ENCODE measurements at regions not wholly inside any gene's neighbourhood (a gene's known extent, or its start where the extent isn't known, plus 50 kb on each side); places are given as distances from the start of the nearest gene placed in this dataset.

GRCh38 chr1:221246067-221246466 lies 366.8 kb downstream of the HLX start:
- H3K4me1 ChIP-seq (ENCODE audit: control insufficient read depth in 2 of 2, insufficient read depth in 2 of 2, low read length in 2 of 2), result no peaks in the 10 kb centered on the region
- H3K9ac ChIP-seq (ENCODE audit: low read length), result no peak overlapping the region
- H3K4me3 ChIP-seq (ENCODE audit: control extremely low read depth in 1 of 5, extremely low read depth in 1 of 5, insufficient read depth in 1 of 5, low read depth in 2 of 5, low read length in 4 of 5), result no peak overlapping the region
- ChIA-PET POLR2A (no interaction called here), CTCF (no interaction called here)
- Mint-ChIP-seq H3K4me3 (no peak overlapping the region), H3K4me1 (no peaks in the 10 kb centered on the region), H3K27me3 (peaks cover 12% of the 10 kb centered on the region), H3K27ac (no peak overlapping the region), H3K9me3 (ENCODE audit: insufficient read depth) (no peaks in the 10 kb centered on the region)
- H3K27ac ChIP-seq (ENCODE audit: low read length in 2 of 2), result no peak overlapping the region
- H3K79me2 ChIP-seq (ENCODE audit: control insufficient read depth, insufficient read depth, low read length), result no peaks in the 10 kb centered on the region
- no peak for TF ChIP-seq EZH2 (IDR thresholded peaks at IDR 0.05; ENCODE audit: borderline replicate concordance, insufficient read depth, low read depth, low read length, poor library complexity, severe bottlenecking)
- TF ChIP-seq, protein P1, sequence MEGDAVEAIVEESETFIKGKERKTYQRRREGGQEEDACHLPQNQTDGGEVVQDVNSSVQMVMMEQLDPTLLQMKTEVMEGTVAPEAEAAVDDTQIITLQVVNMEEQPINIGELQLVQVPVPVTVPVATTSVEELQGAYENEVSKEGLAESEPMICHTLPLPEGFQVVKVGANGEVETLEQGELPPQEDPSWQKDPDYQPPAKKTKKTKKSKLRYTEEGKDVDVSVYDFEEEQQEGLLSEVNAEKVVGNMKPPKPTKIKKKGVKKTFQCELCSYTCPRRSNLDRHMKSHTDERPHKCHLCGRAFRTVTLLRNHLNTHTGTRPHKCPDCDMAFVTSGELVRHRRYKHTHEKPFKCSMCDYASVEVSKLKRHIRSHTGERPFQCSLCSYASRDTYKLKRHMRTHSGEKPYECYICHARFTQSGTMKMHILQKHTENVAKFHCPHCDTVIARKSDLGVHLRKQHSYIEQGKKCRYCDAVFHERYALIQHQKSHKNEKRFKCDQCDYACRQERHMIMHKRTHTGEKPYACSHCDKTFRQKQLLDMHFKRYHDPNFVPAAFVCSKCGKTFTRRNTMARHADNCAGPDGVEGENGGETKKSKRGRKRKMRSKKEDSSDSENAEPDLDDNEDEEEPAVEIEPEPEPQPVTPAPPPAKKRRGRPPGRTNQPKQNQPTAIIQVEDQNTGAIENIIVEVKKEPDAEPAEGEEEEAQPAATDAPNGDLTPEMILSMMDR (IDR thresholded peaks at IDR 0.05), result no peak
- no peaks in the 10 kb centered on the region for H3K36me3 ChIP-seq (replicated peaks in 1 of 2; ENCODE audit: control extremely low read depth in 1 of 2, control insufficient read depth in 1 of 2, extremely low read depth in 1 of 2, insufficient read depth in 2 of 2, low read length in 1 of 2)
- H3K4me2 ChIP-seq (replicated peaks; ENCODE audit: low read depth, low read length, poor library complexity, severe bottlenecking), result no peak overlapping the region
- WGBS (ENCODE audit: insufficient coverage), result no CpG with 5 or more reads among the region's 2 CpGs
- intact Hi-C loops (cut with micrococcal nuclease), result no loop called here
- no peaks in the 10 kb centered on the region for H3K27me3 ChIP-seq (replicated peaks in 1 of 4; ENCODE audit: control extremely low read depth in 1 of 4, control insufficient read depth in 3 of 4, insufficient read depth in 4 of 4, low read length in 3 of 4)
- ATAC-seq (ENCODE audit: low read depth) (no peak), DNase-seq (no peak)
- H2AFZ ChIP-seq (ENCODE audit: insufficient read depth, low read depth, low read length, poor library complexity, severe bottlenecking), result no peak overlapping the region
- no peaks in the 10 kb centered on the region for H4K20me1 ChIP-seq (ENCODE audit: control insufficient read depth, insufficient read depth, low read length, poor library complexity, severe bottlenecking)
- no peaks in the 10 kb centered on the region for H3K9me3 ChIP-seq (ENCODE audit: control extremely low read depth in 1 of 3, control insufficient read depth in 2 of 3, insufficient read depth in 1 of 3, low read length in 2 of 3)

- H3K27me3 ChIP-seq (replicated peaks in 1 of 4; ENCODE audit: control extremely low read depth in 1 of 4, control insufficient read depth in 3 of 4, insufficient read depth in 4 of 4, low read length in 3 of 4), result no peaks in the 10 kb centered on the region
- H3K4me3 ChIP-seq (ENCODE audit: control extremely low read depth in 1 of 5, extremely low read depth in 1 of 5, insufficient read depth in 1 of 5, low read depth in 2 of 5, low read length in 4 of 5), result no peak overlapping the region
- Mint-ChIP-seq H3K4me3 (no peak overlapping the region), H3K27ac (no peak overlapping the region), H3K27me3 (peaks cover 17% of the 10 kb centered on the region), H3K9me3 (ENCODE audit: insufficient read depth) (no peaks in the 10 kb centered on the region), H3K4me1 (no peaks in the 10 kb centered on the region)
- TF ChIP-seq, protein P1 (IDR thresholded peaks at IDR 0.05), result no peak
- no peak for TF ChIP-seq EZH2 (IDR thresholded peaks at IDR 0.05; ENCODE audit: borderline replicate concordance, insufficient read depth, low read depth, low read length, poor library complexity, severe bottlenecking)
- CTCF ChIA-PET, result no interaction called here
- no peak for ATAC-seq (ENCODE audit: low read depth)
- intact Hi-C loops (cut with micrococcal nuclease), result no loop called here
- H3K4me1 ChIP-seq (ENCODE audit: control insufficient read depth in 2 of 2, insufficient read depth in 2 of 2, low read length in 2 of 2), result no peaks in the 10 kb centered on the region
- H3K9ac ChIP-seq (ENCODE audit: low read length), result no peak overlapping the region
- H2AFZ ChIP-seq (ENCODE audit: insufficient read depth, low read depth, low read length, poor library complexity, severe bottlenecking), result no peak overlapping the region
- H3K79me2 ChIP-seq (ENCODE audit: control insufficient read depth, insufficient read depth, low read length), result no peaks in the 10 kb centered on the region
- no peak for DNase-seq
- no CpG with 5 or more reads among the region's 4 CpGs for WGBS (ENCODE audit: insufficient coverage)
- H3K4me2 ChIP-seq (replicated peaks; ENCODE audit: low read depth, low read length, poor library complexity, severe bottlenecking), result no peak overlapping the region
- no peak overlapping the region for H3K27ac ChIP-seq (ENCODE audit: low read length in 2 of 2)
- H3K36me3 ChIP-seq (replicated peaks in 1 of 2; ENCODE audit: control extremely low read depth in 1 of 2, control insufficient read depth in 1 of 2, extremely low read depth in 1 of 2, insufficient read depth in 2 of 2, low read length in 1 of 2), result no peaks in the 10 kb centered on the region
- H3K9me3 ChIP-seq (ENCODE audit: control extremely low read depth in 1 of 3, control insufficient read depth in 2 of 3, insufficient read depth in 1 of 3, low read length in 2 of 3), result no peaks in the 10 kb centered on the region
- POLR2A ChIA-PET, result no interaction called here
- H4K20me1 ChIP-seq (ENCODE audit: control insufficient read depth, insufficient read depth, low read length, poor library complexity, severe bottlenecking), result no peaks in the 10 kb centered on the region
Observed at GRCh38 chr1:221246628-221247415, 367.6 kb downstream of the HLX start.

Measured in B cell (primary cell).